ENCODE measurements at regions not wholly inside any gene's neighbourhood (a gene's known extent, or its start where the extent isn't known, plus 50 kb on each side); places are given as distances from the start of the nearest gene placed in this dataset.

DNA sequence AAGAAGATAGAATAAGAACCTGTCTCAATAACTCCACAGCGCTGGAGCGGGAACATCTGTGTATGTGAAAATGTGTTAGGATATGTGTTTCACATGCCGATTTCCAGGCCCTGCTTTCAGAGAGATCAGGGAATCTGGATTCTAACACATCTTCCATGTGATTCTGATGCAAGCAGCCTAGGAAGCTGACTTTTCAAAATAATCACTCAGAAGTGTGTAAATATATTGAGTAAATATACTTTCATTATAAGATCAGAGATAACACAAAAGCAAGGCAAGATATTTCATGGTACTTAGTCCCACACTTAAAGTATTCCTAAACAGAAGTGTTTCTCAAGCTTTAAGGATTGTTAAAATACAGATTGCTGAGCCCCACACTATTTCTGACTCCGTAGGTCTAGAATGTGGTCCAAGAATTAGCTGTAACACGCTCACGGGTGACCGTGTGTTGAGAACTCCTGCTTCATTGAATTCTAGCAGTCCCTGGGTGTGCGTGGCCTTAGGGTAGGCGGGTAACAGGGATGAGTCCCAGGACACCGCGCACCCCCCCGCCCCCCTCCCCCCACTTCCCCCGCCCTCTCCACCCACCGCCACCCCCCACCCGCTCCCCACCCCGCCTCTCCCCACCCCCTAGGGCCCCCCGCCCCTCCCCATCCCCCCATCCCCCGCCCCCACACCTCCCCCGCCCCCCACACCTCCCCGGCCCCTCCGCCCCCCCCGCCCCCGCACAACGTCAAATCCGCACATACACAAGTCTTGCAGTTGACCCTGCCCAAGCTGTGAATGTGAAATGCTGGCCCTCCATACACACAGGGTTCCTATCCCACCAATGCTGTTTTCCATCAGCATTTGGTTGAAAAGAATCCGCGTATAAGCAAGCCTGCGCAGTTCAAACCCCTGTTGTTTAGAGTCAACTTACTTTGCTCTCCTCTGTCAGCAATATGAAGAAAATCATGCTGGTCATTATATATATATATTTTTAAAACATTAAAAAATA, 94.2 kb upstream of the SLC39A10 start (continued):
- TF ChIP-seq BHLHE40 (IDR thresholded peaks at IDR 0.05; ENCODE audit: borderline replicate concordance in 1 of 2, low read depth in 2 of 2, low read length in 1 of 2), result peak in 1 of 2 experiments; percentile 13; a peak in 1 of 4 replicates
- TF ChIP-seq BACH1 (IDR thresholded peaks at IDR 0.05; ENCODE audit: borderline replicate concordance), result 0 out of 2 replicates have a peak, but pooled peaks have one; percentile 44
- TF ChIP-seq EED (IDR thresholded peaks at IDR 0.05; ENCODE audit: low read depth), result peak; percentile 48; the same call in 1 of the 2 replicates
- TF ChIP-seq PAX8 (IDR thresholded peaks at IDR 0.05), result 0 out of 2 replicates have a peak, but pooled peaks have one; percentile 51
- peak; percentile 39 to 40; a peak in 2 of 4 replicates for TF ChIP-seq IKZF2 (IDR thresholded peaks at IDR 0.05)
- TF ChIP-seq SREBF1 (IDR thresholded peaks at IDR 0.05; ENCODE audit: low read length), result no peak
- peak in 1 of 2 experiments; percentile 60; a peak in 2 of 3 replicates for TF ChIP-seq EGR1 (IDR thresholded peaks at IDR 0.05; ENCODE audit: borderline replicate concordance in 1 of 2, low read depth in 2 of 2, low read length in 2 of 2)

DNA sequence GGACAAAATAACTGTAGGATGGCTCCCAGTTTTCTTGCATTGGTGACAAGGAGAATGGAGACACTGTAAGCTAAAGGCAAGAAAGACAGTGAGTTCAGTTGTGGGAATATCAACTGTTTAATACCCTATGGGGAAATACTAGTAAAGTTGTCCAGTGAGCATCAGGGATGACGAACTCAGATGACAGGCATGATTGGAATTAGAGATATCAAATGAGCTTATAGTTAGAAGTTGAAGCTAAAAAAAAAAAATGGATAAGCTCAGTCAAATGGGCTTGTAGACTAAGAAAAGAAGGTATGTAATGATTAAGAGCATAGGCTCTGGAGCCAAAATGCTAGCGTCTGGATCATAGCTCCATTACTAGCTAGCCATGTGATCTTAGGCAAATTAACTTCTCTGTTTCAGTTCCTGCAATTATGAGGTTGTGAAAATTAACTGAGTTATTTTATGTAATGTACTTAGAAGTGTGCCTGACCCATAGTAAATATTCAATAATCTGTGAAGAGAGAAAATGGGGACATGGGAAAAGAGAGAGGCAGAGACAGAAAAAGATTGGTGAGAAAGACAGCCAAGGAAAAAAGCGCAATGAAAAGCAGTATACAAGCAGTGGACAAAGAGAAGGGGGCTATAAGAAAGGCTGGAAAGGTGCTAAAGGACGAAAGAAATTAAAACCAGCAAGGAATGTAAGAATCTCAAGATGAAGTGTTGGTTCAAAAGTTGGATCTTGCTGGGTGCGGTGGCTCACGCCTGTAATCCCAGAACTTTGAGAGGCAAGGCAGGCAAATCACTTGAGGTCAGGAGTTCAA, 95.7 kb upstream of the SLC39A10 start:
- Histone ChIP-seq H3K27ac (ENCODE audit: control insufficient read depth, insufficient read depth) (peak overlapping the region; percentile 94), H3K4me1 (ENCODE audit: control insufficient read depth, insufficient read depth, low read length) (peaks cover 39% of the 10 kb centered on the region), H3K9ac (ENCODE audit: control insufficient read depth, insufficient read depth, low read length) (peak overlapping the region; percentile 73), H3K9me3 (replicated peaks; ENCODE audit: control insufficient read depth, insufficient read depth, low read length) (no peaks in the 10 kb centered on the region; the same call in 2 of the 3 replicates), H3K27me3 (replicated peaks in 1 of 2; ENCODE audit: control insufficient read depth in 2 of 2, insufficient read depth in 2 of 2, low read length in 1 of 2) (no peaks in the 10 kb centered on the region), H2AFZ (ENCODE audit: control insufficient read depth, low read depth, low read length) (peak overlapping the region; percentile 48), H4K20me1 (ENCODE audit: control insufficient read depth, insufficient read depth) (no peaks in the 10 kb centered on the region), H3K36me3 (ENCODE audit: control insufficient read depth in 2 of 2, insufficient read depth in 2 of 2, low read length in 1 of 2) (no peaks in the 10 kb centered on the region), H3K79me2 (ENCODE audit: control insufficient read depth, insufficient read depth, low read length) (no peaks in the 10 kb centered on the region), H3K4me3 (peak overlapping the region; percentile 11; the same call in 1 of the 2 replicates), H3K4me2 (ENCODE audit: control insufficient read depth, insufficient read depth) (peak overlapping the region; percentile 81)
- DNase-seq (ENCODE audit: low read depth, low spot score) (peak; percentile 82), FAIRE-seq (peak; percentile 57), ATAC-seq (peak; percentile 70)
- in situ Hi-C loops (cut with MboI), result loop anchor here (5.0 kb wide), 2 partner anchors 54 to 96 kb away; partner anchors contain the start of gene SLC39A10
- CTCF ChIA-PET, result interaction anchor here (0.7 to 12.0 kb wide), 12 partner anchors 9 to 621 kb away, joined by 3 to 218 read pairs (median 6); partner anchors contain the start of gene SLC39A10
- RAD21 ChIA-PET (ENCODE audit: unreplicated experiment), result interaction anchor here (0.6 to 8.4 kb wide), 30 partner anchors 9 to 530 kb away, joined by 3 to 282 read pairs (median 6); partner anchors contain the start of genes DNAH7 and SLC39A10
- SMC1A ChIA-PET (ENCODE audit: uncharacterized antibody, unreplicated experiment), result interaction anchor here (0.5 to 12.9 kb wide), 22 partner anchors 9 to 506 kb away, joined by 3 to 435 read pairs (median 8); partner anchors contain the start of gene SLC39A10
- intact Hi-C loops (cut with micrococcal nuclease; ENCODE audit: unreplicated experiment), result loop anchor here (1.0 to 10.0 kb wide), 3 partner anchors 96 to 616 kb away; partner anchors contain the start of gene SLC39A10
- TSS peak; percentile 92 for BruUV-seq (replicated peaks)
- POLR2A ChIA-PET, result interaction anchor here (0.6 to 6.5 kb wide), 18 partner anchors 9 to 536 kb away, joined by 3 to 109 read pairs (median 4); partner anchors contain the start of gene SLC39A10
- 0% methylated on average over 6 of the region's 6 CpGs for WGBS (ENCODE audit: insufficient coverage, insufficient replicate concordance, low lambda C conversion rate, missing lambda C conversion rate)
- TF ChIP-seq RFX5 (IDR thresholded peaks at IDR 0.05; ENCODE audit: low read depth, low read length) (no peak), CHD4 (IDR thresholded peaks at IDR 0.05) (0 out of 2 replicates have a peak, but pooled peaks have one; percentile 51), TBL1XR1 (IDR thresholded peaks at IDR 0.05; ENCODE audit: low read depth, low read length) (no peak), TCF7 (IDR thresholded peaks at IDR 0.05; ENCODE audit: borderline replicate concordance) (no peak), IKZF2 (IDR thresholded peaks at IDR 0.05) (peak in 1 of 2 experiments; percentile 73; a peak in 3 of 4 replicates), JUNB (IDR thresholded peaks at IDR 0.05) (no peak), NR2F1 (conservative IDR thresholded peaks at IDR 0.05) (no peak), SUZ12 (IDR thresholded peaks at IDR 0.05; ENCODE audit: unreplicated experiment) (no peak), ATF7 (IDR thresholded peaks at IDR 0.05; ENCODE audit: low read depth) (peak; percentile 48), FOXM1 (IDR thresholded peaks at IDR 0.05; ENCODE audit: low read depth, low read length) (no peak; the same call in 1 of the 2 replicates)
- TF ChIP-seq, protein P1, sequence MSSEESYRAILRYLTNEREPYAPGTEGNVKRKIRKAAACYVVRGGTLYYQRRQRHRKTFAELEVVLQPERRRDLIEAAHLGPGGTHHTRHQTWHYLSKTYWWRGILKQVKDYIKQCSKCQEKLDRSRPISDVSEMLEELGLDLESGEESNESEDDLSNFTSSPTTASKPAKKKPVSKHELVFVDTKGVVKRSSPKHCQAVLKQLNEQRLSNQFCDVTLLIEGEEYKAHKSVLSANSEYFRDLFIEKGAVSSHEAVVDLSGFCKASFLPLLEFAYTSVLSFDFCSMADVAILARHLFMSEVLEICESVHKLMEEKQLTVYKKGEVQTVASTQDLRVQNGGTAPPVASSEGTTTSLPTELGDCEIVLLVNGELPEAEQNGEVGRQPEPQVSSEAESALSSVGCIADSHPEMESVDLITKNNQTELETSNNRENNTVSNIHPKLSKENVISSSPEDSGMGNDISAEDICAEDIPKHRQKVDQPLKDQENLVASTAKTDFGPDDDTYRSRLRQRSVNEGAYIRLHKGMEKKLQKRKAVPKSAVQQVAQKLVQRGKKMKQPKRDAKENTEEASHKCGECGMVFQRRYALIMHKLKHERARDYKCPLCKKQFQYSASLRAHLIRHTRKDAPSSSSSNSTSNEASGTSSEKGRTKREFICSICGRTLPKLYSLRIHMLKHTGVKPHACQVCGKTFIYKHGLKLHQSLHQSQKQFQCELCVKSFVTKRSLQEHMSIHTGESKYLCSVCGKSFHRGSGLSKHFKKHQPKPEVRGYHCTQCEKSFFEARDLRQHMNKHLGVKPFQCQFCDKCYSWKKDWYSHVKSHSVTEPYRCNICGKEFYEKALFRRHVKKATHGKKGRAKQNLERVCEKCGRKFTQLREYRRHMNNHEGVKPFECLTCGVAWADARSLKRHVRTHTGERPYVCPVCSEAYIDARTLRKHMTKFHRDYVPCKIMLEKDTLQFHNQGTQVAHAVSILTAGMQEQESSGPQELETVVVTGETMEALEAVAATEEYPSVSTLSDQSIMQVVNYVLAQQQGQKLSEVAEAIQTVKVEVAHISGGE (CRISPR knock-in tag; IDR thresholded peaks at IDR 0.05), result no peak

All from GM12878 (cell line).